ENCODE measurements at regions not wholly inside any gene's neighbourhood (a gene's known extent, or its start where the extent isn't known, plus 50 kb on each side); places are given as distances from the start of the nearest gene placed in this dataset.
A peak's percentile ranks its signal among the peaks of the same experiment; 100 is the strongest.

DNA sequence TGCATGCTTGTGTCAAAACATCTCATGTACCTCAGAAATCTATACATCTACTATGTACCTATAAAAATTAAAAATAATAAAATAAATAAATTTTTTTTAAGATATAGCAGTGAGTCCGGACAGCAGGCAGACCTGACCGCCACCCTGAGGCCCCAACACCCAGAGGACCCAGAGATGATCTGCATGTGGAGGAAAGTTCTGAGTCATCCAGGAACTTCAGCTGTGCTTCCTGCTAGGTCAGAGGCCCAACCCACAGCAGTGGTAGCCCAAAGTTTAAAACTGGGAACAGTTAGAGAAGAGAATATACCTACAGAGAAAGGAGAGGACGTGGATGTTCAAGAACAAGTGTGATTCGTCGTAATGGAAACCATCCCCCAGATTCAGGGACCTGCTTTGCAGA, 683.7 kb upstream of the NRP1 start:
- TF ChIP-seq, protein P1, sequence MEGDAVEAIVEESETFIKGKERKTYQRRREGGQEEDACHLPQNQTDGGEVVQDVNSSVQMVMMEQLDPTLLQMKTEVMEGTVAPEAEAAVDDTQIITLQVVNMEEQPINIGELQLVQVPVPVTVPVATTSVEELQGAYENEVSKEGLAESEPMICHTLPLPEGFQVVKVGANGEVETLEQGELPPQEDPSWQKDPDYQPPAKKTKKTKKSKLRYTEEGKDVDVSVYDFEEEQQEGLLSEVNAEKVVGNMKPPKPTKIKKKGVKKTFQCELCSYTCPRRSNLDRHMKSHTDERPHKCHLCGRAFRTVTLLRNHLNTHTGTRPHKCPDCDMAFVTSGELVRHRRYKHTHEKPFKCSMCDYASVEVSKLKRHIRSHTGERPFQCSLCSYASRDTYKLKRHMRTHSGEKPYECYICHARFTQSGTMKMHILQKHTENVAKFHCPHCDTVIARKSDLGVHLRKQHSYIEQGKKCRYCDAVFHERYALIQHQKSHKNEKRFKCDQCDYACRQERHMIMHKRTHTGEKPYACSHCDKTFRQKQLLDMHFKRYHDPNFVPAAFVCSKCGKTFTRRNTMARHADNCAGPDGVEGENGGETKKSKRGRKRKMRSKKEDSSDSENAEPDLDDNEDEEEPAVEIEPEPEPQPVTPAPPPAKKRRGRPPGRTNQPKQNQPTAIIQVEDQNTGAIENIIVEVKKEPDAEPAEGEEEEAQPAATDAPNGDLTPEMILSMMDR (conservative IDR thresholded peaks at IDR 0.05 in 1 of 2, IDR thresholded peaks at IDR 0.05 in 1 of 2; ENCODE audit: low read depth in 1 of 2, low read length in 2 of 2): no peak
- no peak for TF ChIP-seq EZH2 (IDR thresholded peaks at IDR 0.05; ENCODE audit: low read length, missing control alignments)
- peak; percentile 6 to 21 for DNase-seq (ENCODE audit: low read depth in 2 of 2)
- Histone ChIP-seq H3K27ac (ENCODE audit: insufficient read depth, low read length) (no peak overlapping the region), H3K4me1 (ENCODE audit: control insufficient read depth, extremely low read depth, insufficient read depth, low read length) (no peaks in the 10 kb centered on the region), H3K9ac (ENCODE audit: insufficient read depth, low read length) (no peak overlapping the region), H3K79me2 (ENCODE audit: control insufficient read depth, insufficient read depth, low read length) (no peaks in the 10 kb centered on the region), H4K20me1 (ENCODE audit: control insufficient read depth, extremely low read depth, insufficient read depth, low read length) (no peaks in the 10 kb centered on the region), H3K4me3 (replicated peaks in 1 of 4; ENCODE audit: control extremely low read depth in 1 of 4, insufficient read depth in 1 of 4, low read depth in 3 of 4, low read length in 4 of 4) (no peak overlapping the region), H3K36me3 (ENCODE audit: control insufficient read depth, insufficient read depth, low read length) (no peaks in the 10 kb centered on the region), H3K9me3 (ENCODE audit: control insufficient read depth, insufficient read depth, low read depth, low read length) (no peaks in the 10 kb centered on the region), H2AFZ (ENCODE audit: low read length) (no peak overlapping the region), H3K27me3 (ENCODE audit: control insufficient read depth, insufficient read depth, low read length) (peaks cover 7% of the 10 kb centered on the region), H3K4me2 (ENCODE audit: extremely low read depth, insufficient read depth, low read length) (no peak overlapping the region)

DNA sequence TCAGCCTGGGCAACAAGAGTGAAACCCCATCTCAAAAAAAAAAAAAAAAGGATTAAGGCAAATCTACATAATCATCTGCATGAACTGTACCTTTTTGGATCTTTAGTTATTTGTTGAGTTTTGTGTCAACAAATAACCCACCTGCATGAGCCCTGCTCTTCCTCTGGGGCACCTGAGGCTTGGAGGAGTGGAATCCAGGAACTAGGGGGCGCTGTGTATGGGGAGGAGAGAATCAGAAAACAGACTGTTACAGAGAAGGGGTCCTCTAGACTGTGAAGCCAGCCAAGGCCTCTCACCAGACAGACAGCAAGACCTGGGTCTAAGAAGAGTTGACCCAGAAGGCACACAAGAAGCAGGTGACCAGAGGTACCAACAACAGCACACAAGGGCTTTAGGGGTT, 682.8 kb upstream of the NRP1 start:
- H3K27me3 ChIP-seq (ENCODE audit: control insufficient read depth, insufficient read depth, low read length): peaks cover 10% of the 10 kb centered on the region
- no peaks in the 10 kb centered on the region for H4K20me1 ChIP-seq (ENCODE audit: control insufficient read depth, extremely low read depth, insufficient read depth, low read length)
- no peak overlapping the region for H3K9ac ChIP-seq (ENCODE audit: insufficient read depth, low read length)
- H3K36me3 ChIP-seq (ENCODE audit: control insufficient read depth, insufficient read depth, low read length): no peaks in the 10 kb centered on the region
- TF ChIP-seq, protein P1 (conservative IDR thresholded peaks at IDR 0.05 in 1 of 2, IDR thresholded peaks at IDR 0.05 in 1 of 2; ENCODE audit: low read depth in 1 of 2, low read length in 2 of 2): no peak
- no peak for TF ChIP-seq EZH2 (IDR thresholded peaks at IDR 0.05; ENCODE audit: low read length, missing control alignments)
- H3K27ac ChIP-seq (ENCODE audit: insufficient read depth, low read length): no peak overlapping the region
- H3K4me1 ChIP-seq (ENCODE audit: control insufficient read depth, extremely low read depth, insufficient read depth, low read length): no peaks in the 10 kb centered on the region
- no peak overlapping the region for H3K4me3 ChIP-seq (replicated peaks in 1 of 4; ENCODE audit: control extremely low read depth in 1 of 4, insufficient read depth in 1 of 4, low read depth in 3 of 4, low read length in 4 of 4)
- no peaks in the 10 kb centered on the region for H3K79me2 ChIP-seq (ENCODE audit: control insufficient read depth, insufficient read depth, low read length)
- no peak for DNase-seq (ENCODE audit: low read depth in 2 of 2)
- no peak overlapping the region for H3K4me2 ChIP-seq (ENCODE audit: extremely low read depth, insufficient read depth, low read length)
- H2AFZ ChIP-seq (ENCODE audit: low read length): no peak overlapping the region
- no peaks in the 10 kb centered on the region for H3K9me3 ChIP-seq (ENCODE audit: control insufficient read depth, insufficient read depth, low read depth, low read length)

DNA sequence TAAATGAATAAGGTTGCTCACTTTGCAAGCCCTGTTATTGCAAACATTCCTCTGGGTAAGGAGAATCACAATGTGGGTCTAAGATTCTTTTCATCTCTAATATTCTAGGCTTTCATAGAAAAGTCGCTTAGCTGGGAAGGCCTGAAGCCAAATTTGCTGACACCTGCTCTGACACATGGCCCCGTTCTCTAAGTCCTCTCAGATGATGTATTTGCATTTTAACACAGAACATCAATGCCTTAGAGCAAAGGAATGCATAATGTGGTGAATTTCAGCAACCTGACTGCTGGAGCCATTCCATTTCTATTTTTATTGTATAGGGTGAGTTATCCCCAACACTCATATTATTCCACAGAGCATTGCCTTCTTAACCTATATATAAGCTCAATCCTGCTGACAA, 682.1 kb upstream of the NRP1 start:
- Histone ChIP-seq H3K27me3 (ENCODE audit: control insufficient read depth, insufficient read depth, low read length) (peaks cover 10% of the 10 kb centered on the region), H3K4me3 (replicated peaks in 1 of 4; ENCODE audit: control extremely low read depth in 1 of 4, insufficient read depth in 1 of 4, low read depth in 3 of 4, low read length in 4 of 4) (no peak overlapping the region), H3K9me3 (ENCODE audit: control insufficient read depth, insufficient read depth, low read depth, low read length) (no peaks in the 10 kb centered on the region), H4K20me1 (ENCODE audit: control insufficient read depth, extremely low read depth, insufficient read depth, low read length) (no peaks in the 10 kb centered on the region), H2AFZ (ENCODE audit: low read length) (no peak overlapping the region), H3K4me1 (ENCODE audit: control insufficient read depth, extremely low read depth, insufficient read depth, low read length) (no peaks in the 10 kb centered on the region), H3K27ac (ENCODE audit: insufficient read depth, low read length) (no peak overlapping the region), H3K79me2 (ENCODE audit: control insufficient read depth, insufficient read depth, low read length) (no peaks in the 10 kb centered on the region), H3K36me3 (ENCODE audit: control insufficient read depth, insufficient read depth, low read length) (no peaks in the 10 kb centered on the region), H3K4me2 (ENCODE audit: extremely low read depth, insufficient read depth, low read length) (no peak overlapping the region), H3K9ac (ENCODE audit: insufficient read depth, low read length) (no peak overlapping the region)
- DNase-seq (ENCODE audit: low read depth in 2 of 2): peak in 1 of 2 donors; percentile 25
- TF ChIP-seq, protein P1 (conservative IDR thresholded peaks at IDR 0.05 in 1 of 2, IDR thresholded peaks at IDR 0.05 in 1 of 2; ENCODE audit: low read depth in 1 of 2, low read length in 2 of 2): no peak
- TF ChIP-seq EZH2 (IDR thresholded peaks at IDR 0.05; ENCODE audit: low read length, missing control alignments): no peak
